ENCODE measurements at regions not wholly inside any gene's neighbourhood (a gene's known extent, or its start where the extent isn't known, plus 50 kb on each side); places are given as distances from the start of the nearest gene placed in this dataset.

- TF ChIP-seq POLR2A (IDR thresholded peaks at IDR 0.05) (no peak), CTCF (IDR thresholded peaks at IDR 0.05) (no peak)
Observed at GRCh38 chr13:103676329-103676728, 610.1 kb upstream of the SLC10A2 start.
